MM.1S (cell line): ENCODE measurements at regions not wholly inside any gene's neighbourhood (a gene's known extent, or its start where the extent isn't known, plus 50 kb on each side); places are given as distances from the start of the nearest gene placed in this dataset.

Source experiments
- EZH2 ChIP-seq: fragments of 300-600 bp; sonication (generic); optimal IDR thresholded peaks from 2 replicates; pipeline ENCODE3; 2017; ENCODE audit warnings: low read depth, mild to moderate bottlenecking, antibody characterized with exemption, low read length, mixed read lengths
- EZH2phosphoT487 ChIP-seq: fragments of 300-600 bp; sonication (generic); IDR thresholded peaks from 2 replicates; pipeline ENCODE4 v1.6.1; 2018; ENCODE audit warnings: antibody characterized with exemption, low read length
- TF ChIP-seq, protein P1 (sequence below): fragments of 300-600 bp; sonication (generic); IDR thresholded peaks from 2 replicates; pipeline ENCODE4 v1.5.1; 2016; ENCODE audit warnings: antibody characterized with exemption, low read length, mixed read lengths

DNA sequence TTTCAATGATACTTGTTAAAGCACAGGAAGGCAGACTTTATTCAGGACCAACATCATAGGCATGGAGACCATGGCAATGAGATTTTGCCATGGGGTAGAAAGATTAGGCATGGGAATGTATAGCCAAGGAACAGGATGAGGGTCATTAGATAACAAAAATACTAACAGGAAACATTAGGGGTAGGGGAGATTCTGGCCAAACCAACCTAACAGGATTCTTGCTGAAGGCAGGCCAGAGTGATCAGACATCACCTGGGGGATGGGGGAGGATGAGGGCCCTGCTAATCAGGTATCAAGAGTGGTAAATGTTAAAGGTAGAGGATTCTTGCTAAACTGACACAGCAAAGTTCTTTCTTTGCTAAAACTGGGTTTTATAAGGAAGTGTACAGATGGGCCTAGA, 481.8 kb downstream of the ETS1 start:
- TF ChIP-seq, protein P1, sequence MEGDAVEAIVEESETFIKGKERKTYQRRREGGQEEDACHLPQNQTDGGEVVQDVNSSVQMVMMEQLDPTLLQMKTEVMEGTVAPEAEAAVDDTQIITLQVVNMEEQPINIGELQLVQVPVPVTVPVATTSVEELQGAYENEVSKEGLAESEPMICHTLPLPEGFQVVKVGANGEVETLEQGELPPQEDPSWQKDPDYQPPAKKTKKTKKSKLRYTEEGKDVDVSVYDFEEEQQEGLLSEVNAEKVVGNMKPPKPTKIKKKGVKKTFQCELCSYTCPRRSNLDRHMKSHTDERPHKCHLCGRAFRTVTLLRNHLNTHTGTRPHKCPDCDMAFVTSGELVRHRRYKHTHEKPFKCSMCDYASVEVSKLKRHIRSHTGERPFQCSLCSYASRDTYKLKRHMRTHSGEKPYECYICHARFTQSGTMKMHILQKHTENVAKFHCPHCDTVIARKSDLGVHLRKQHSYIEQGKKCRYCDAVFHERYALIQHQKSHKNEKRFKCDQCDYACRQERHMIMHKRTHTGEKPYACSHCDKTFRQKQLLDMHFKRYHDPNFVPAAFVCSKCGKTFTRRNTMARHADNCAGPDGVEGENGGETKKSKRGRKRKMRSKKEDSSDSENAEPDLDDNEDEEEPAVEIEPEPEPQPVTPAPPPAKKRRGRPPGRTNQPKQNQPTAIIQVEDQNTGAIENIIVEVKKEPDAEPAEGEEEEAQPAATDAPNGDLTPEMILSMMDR: no peak
- no peak for TF ChIP-seq EZH2
- TF ChIP-seq EZH2phosphoT487: no peak
